Iris pigment epithelial cell (primary cell): ENCODE measurements at regions not wholly inside any gene's neighbourhood (a gene's known extent, or its start where the extent isn't known, plus 50 kb on each side); places are given as distances from the start of the nearest gene placed in this dataset.
"Not testable (repeated sequence)": the region's sequence is repeated elsewhere in the genome, so short reads cannot be mapped to it uniquely, and the experiment has no call there.

Experiments
- DNase-seq: peaks from one replicate; pipeline ENCODE4 v3.0.0-alpha.2; 2011; ENCODE audit warnings: low read depth

GRCh38 chr12:92061061-92061460 lies 84.6 kb downstream of the BTG1 start:
- no peak for DNase-seq

GRCh38 chr12:92059960-92060359 lies 85.7 kb downstream of the BTG1 start:
- DNase-seq: peak; percentile 86

- DNase-seq: no peak
Measured at GRCh38 chr12:92058664-92059063, 87.0 kb downstream of the BTG1 start.

- DNase-seq: not testable (repeated sequence)
Measured at GRCh38 chr12:92056756-92057155, 88.9 kb downstream of the BTG1 start.

GRCh38 chr12:92056290-92056689 lies 89.4 kb downstream of the BTG1 start:
- DNase-seq: no peak

- DNase-seq: no peak
Measured at GRCh38 chr12:92055877-92056276, 89.8 kb downstream of the BTG1 start.

- no peak for DNase-seq
Measured at GRCh38 chr12:92051441-92051840, 94.2 kb downstream of the BTG1 start.

GRCh38 chr12:92049403-92049802 lies 96.2 kb downstream of the BTG1 start:
- no peak for DNase-seq

GRCh38 chr12:92047393-92047826 lies 98.2 kb downstream of the BTG1 start:
- no peak for DNase-seq

GRCh38 chr12:92046557-92047392 lies 98.9 kb downstream of the BTG1 start:
- DNase-seq: no peak

- no peak for DNase-seq
Measured at GRCh38 chr12:92045852-92046251, 99.8 kb downstream of the BTG1 start.

- peak; percentile 40 for DNase-seq
Measured at GRCh38 chr12:92044435-92044834, 101.2 kb downstream of the BTG1 start.

GRCh38 chr12:92042791-92043531 lies 102.7 kb downstream of the BTG1 start:
- DNase-seq: no peak

- DNase-seq: peak; percentile 36
Measured at GRCh38 chr12:92041742-92042141, 103.9 kb downstream of the BTG1 start.

GRCh38 chr12:92039046-92039445 lies 106.6 kb downstream of the BTG1 start:
- DNase-seq: no peak

GRCh38 chr12:92038476-92038875 lies 107.2 kb downstream of the BTG1 start:
- DNase-seq: no peak

GRCh38 chr12:92036771-92037453 lies 108.7 kb downstream of the BTG1 start:
- peak; percentile 85 for DNase-seq

- no peak for DNase-seq
Measured at GRCh38 chr12:92036061-92036620, 109.5 kb downstream of the BTG1 start.

GRCh38 chr12:92035477-92035876 lies 110.2 kb downstream of the BTG1 start:
- DNase-seq: no peak

- peak; percentile 82 for DNase-seq
Measured at GRCh38 chr12:92034858-92035401, 110.7 kb downstream of the BTG1 start.

- no peak for DNase-seq
Measured at GRCh38 chr12:92034083-92034482, 111.6 kb downstream of the BTG1 start.

- DNase-seq: no peak
Measured at GRCh38 chr12:92032965-92033364, 112.7 kb downstream of the BTG1 start.
